A549 (cell line): ENCODE measurements at regions not wholly inside any gene's neighbourhood (a gene's known extent, or its start where the extent isn't known, plus 50 kb on each side); places are given as distances from the start of the nearest gene placed in this dataset.

Experiments used
- ATAC-seq, 2 experiments: fragments of 200-7000 bp in 1 of 2; fragments of >200 bp in 1 of 2; cut with Nextera tagmentation in 1 of 2; cut with Tn5 transposase in 1 of 2; 3 replicates each; pipeline versions ENCODE4 v1.8.0 to v1.9.1; 2018 to 2020; ENCODE audit warnings: mild to moderate bottlenecking in 1 of 2, moderate library complexity in 1 of 2
- CTCF ChIA-PET: fragments of 300-600 bp; sonication (Branson Sonifier 250); formaldehyde crosslinking; extraction: SDS; loops from one replicate; lab custom pipeline; 2021; ENCODE audit warnings: antibody characterized with exemption, inconsistent platforms; lab: Yijun Ruan, JAX
- POLR2A ChIA-PET: fragments of 350-600 bp; formaldehyde crosslinking; extraction: SDS; loops from one replicate; lab custom pipeline; 2021; ENCODE audit warnings: antibody characterized with exemption, inconsistent platforms; lab: Yijun Ruan, JAX
- DNase-seq, 2 experiments: peaks; one replicate each; pipeline versions ENCODE4 v3.0.0 to v3.0.0-alpha.2; 2011 to 2016; ENCODE audit warnings: low read depth in 1 of 2, low spot score in 1 of 2
- FAIRE-seq: peaks from 2 replicates; lab custom pipeline; 2011; peaks lifted over from hg19 to GRCh38; lab: Jason Lieb, UNC
- H3K27ac ChIP-seq, 2 experiments: fragments of >200 bp; sonication (Bioruptor Twin); formaldehyde crosslinking; 3 replicates each; pipeline ENCODE4 v1.5.1; 2016 to 2017
- H3K4me1 ChIP-seq: fragments of >200 bp; sonication (Bioruptor Twin); formaldehyde crosslinking; 3 replicates; pipeline ENCODE4 v1.6.1; 2016
- H3K4me2 ChIP-seq: fragments of >200 bp; sonication (Bioruptor Twin); formaldehyde crosslinking; 3 replicates; pipeline ENCODE4 v1.6.1; 2016
- H3K4me3 ChIP-seq: fragments of >200 bp; sonication (Bioruptor Twin); formaldehyde crosslinking; 3 replicates; pipeline ENCODE4 v1.5.1; 2016
- H3K9me3 ChIP-seq: fragments of >200 bp; sonication (Bioruptor Twin); formaldehyde crosslinking; 3 replicates; pipeline ENCODE4 v1.6.1; 2016
- CBX8 ChIP-seq: fragments of 200-600 bp; sonication (generic); IDR thresholded peaks from 2 replicates; pipeline ENCODE4 v1.6.1; 2016
- CHD2 ChIP-seq: fragments of 150-350 bp; IDR thresholded peaks from 2 replicates; pipeline ENCODE4 v1.6.1; 2014; ENCODE audit warnings: low read length; ENCODE audit not compliant: partially characterized antibody
- CHD4 ChIP-seq: fragments of 200-600 bp; sonication (generic); IDR thresholded peaks from 2 replicates; pipeline ENCODE4 v1.6.1; 2016; ENCODE audit warnings: antibody characterized with exemption, mild to moderate bottlenecking, borderline replicate concordance
- EP300 ChIP-seq, 2 experiments: fragments of >200 bp; sonication (Bioruptor Twin); formaldehyde crosslinking; IDR thresholded peaks; 2 replicates in 1 of 2; 3 replicates in 1 of 2; pipeline ENCODE4 v1.6.1; 2016 to 2017
- ESRRA ChIP-seq: fragments of 150-350 bp; IDR thresholded peaks from 2 replicates; pipeline ENCODE4 v1.6.1; 2014; ENCODE audit warnings: mild to moderate bottlenecking, low read length, borderline replicate concordance
- FOSL2 ChIP-seq, 2 experiments: fragments of 450-650 bp in 1 of 2; fragments of >200 bp in 1 of 2; sonication (Bioruptor Twin) in 1 of 2; formaldehyde crosslinking; IDR thresholded peaks; 2 replicates each; pipeline versions ENCODE4 v1.5.0 to v1.6.1; 2016 to 2020; ENCODE audit warnings: mild to moderate bottlenecking in 1 of 2, moderate library complexity in 1 of 2
- FOXS1 ChIP-seq: fragments of 250-450 bp; sonication (Bioruptor Pico); IDR thresholded peaks from 2 replicates; pipeline ENCODE4 v1.5.0; 2020; ENCODE audit warnings: mild to moderate bottlenecking, moderate library complexity
- GATA3 ChIP-seq: IDR thresholded peaks from 2 replicates; pipeline ENCODE4 v1.6.1; 2012; ENCODE audit warnings: borderline replicate concordance
- HOXB13 ChIP-seq: fragments of 250-450 bp; sonication (Bioruptor Pico); IDR thresholded peaks from 2 replicates; pipeline ENCODE4 v1.5.0; 2020; ENCODE audit warnings: low read depth, mild to moderate bottlenecking, moderate library complexity
- KDM1A ChIP-seq: fragments of 200-600 bp; sonication (generic); IDR thresholded peaks from 2 replicates; pipeline ENCODE4 v1.6.1; 2016; ENCODE audit warnings: low read depth, mild to moderate bottlenecking
- NFE2L2 ChIP-seq: fragments of 150-350 bp; conservative IDR thresholded peaks from 2 replicates; pipeline ENCODE4 v1.6.1; 2014; ENCODE audit warnings: low read length
- NR3C1 ChIP-seq: fragments of >200 bp; sonication (Bioruptor Twin); formaldehyde crosslinking; IDR thresholded peaks from 3 replicates; pipeline ENCODE4 v1.6.1; 2017
- POLR2A ChIP-seq: IDR thresholded peaks from 2 replicates; pipeline ENCODE4 v1.6.1; 2012; ENCODE audit warnings: mild to moderate bottlenecking, low read length
- POLR2AphosphoS2 ChIP-seq: conservative IDR thresholded peaks from 2 replicates; pipeline ENCODE4 v1.6.1; 2012; ENCODE audit warnings: low read length, improper control_type of control experiment, inconsistent platforms
- RCOR1 ChIP-seq: fragments of 150-350 bp; IDR thresholded peaks from 2 replicates; pipeline ENCODE4 v1.6.1; 2014; ENCODE audit warnings: antibody characterized with exemption, low read length, low read depth
- RFX5 ChIP-seq: fragments of 450-650 bp; IDR thresholded peaks from 2 replicates; pipeline ENCODE4 v1.7.1; 2014; ENCODE audit warnings: antibody characterized with exemption, mild to moderate bottlenecking, moderate library complexity
- SMC3 ChIP-seq: fragments of >200 bp; sonication (Bioruptor Twin); formaldehyde crosslinking; IDR thresholded peaks from 3 replicates; pipeline ENCODE4 v1.6.1; 2018; ENCODE audit warnings: inconsistent platforms
- SREBF2 ChIP-seq: fragments of 450-650 bp; IDR thresholded peaks from 2 replicates; pipeline ENCODE4 v1.6.1; 2014; ENCODE audit warnings: mild to moderate bottlenecking, moderate library complexity
- ZNF302 ChIP-seq: fragments of 250-450 bp; sonication (Bioruptor Pico); IDR thresholded peaks from 2 replicates; pipeline ENCODE4 v1.9.0; 2021; ENCODE audit warnings: inconsistent platforms, mild to moderate bottlenecking, moderate library complexity
- WGBS: methylation state at CpG from one replicate; pipeline ENCODE4 v1.1.6; 2017; ENCODE audit errors: missing lambda C conversion rate; 5-methylcytosine and 5-hydroxymethylcytosine counted together
- TF ChIP-seq, protein P1 (sequence below): IDR thresholded peaks from 2 replicates; pipeline ENCODE4 v1.6.1; 2012
- TF ChIP-seq, protein P2 (sequence below): IDR thresholded peaks from 2 replicates; pipeline ENCODE4 v1.6.1; 2012; ENCODE audit warnings: low read depth, borderline replicate concordance
- TF ChIP-seq, protein P3 (sequence below): fragments of 150-350 bp; IDR thresholded peaks from 2 replicates; pipeline ENCODE4 v1.6.1; 2014; ENCODE audit warnings: low read depth, mild to moderate bottlenecking, low read length
- TF ChIP-seq, protein P4 (sequence below): IDR thresholded peaks from 2 replicates; pipeline ENCODE4 v1.6.1; 2012
- TF ChIP-seq, protein P5 (sequence below): fragments of >200 bp; sonication (Bioruptor Twin); formaldehyde crosslinking; IDR thresholded peaks from 3 replicates; pipeline ENCODE4 v1.5.1; 2016
- TF ChIP-seq, protein P6 (sequence below): fragments of >200 bp; sonication (Bioruptor Twin); formaldehyde crosslinking; IDR thresholded peaks from 3 replicates; pipeline ENCODE4 v1.6.1; 2016

DNA sequence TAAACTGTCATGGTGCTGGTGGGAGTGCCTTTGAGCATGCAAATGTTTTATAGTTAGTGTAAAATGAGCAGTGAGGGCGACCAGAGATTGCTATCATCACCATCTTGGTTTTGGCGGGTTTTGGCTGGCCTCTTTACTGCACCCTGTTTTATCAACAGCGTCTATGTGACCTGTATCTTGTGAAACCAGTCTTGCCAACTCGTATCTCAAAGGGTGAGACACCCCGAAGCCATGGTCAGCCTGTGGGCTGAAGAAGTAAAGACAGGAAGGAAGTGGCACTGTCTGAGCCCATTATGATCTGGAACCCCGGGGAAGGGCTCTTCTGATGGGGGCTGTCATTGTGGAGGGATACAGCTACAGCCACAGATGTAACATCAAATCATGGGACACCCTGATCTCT, 81.5 kb upstream of the FAM216B start:
- no peak overlapping the region for H3K27ac ChIP-seq
- no peaks in the 10 kb centered on the region for H3K4me1 ChIP-seq
- TF ChIP-seq RFX5 (no peak), SMC3 (no peak), GATA3 (no peak), EP300 (IDR thresholded peaks at IDR 0.05) (no peak), POLR2AphosphoS2 (no peak), KDM1A (no peak), NR3C1 (no peak)
- TF ChIP-seq, protein P1, sequence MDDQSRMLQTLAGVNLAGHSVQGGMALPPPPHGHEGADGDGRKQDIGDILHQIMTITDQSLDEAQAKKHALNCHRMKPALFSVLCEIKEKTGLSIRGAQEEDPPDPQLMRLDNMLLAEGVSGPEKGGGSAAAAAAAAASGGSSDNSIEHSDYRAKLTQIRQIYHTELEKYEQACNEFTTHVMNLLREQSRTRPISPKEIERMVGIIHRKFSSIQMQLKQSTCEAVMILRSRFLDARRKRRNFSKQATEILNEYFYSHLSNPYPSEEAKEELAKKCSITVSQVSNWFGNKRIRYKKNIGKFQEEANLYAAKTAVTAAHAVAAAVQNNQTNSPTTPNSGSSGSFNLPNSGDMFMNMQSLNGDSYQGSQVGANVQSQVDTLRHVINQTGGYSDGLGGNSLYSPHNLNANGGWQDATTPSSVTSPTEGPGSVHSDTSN = no peak
- TF ChIP-seq, protein P2, sequence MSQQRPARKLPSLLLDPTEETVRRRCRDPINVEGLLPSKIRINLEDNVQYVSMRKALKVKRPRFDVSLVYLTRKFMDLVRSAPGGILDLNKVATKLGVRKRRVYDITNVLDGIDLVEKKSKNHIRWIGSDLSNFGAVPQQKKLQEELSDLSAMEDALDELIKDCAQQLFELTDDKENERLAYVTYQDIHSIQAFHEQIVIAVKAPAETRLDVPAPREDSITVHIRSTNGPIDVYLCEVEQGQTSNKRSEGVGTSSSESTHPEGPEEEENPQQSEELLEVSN = no peak
- H3K4me2 ChIP-seq = no peak overlapping the region
- ChIA-PET CTCF (no interaction called here), POLR2A (no interaction called here)
- no peak for FAIRE-seq
- WGBS = 2% methylated on average over 6 of the region's 6 CpGs
- no peaks in the 10 kb centered on the region for H3K9me3 ChIP-seq
- DNase-seq = no peak
- no peak overlapping the region for H3K4me3 ChIP-seq
- ATAC-seq = no peak

DNA sequence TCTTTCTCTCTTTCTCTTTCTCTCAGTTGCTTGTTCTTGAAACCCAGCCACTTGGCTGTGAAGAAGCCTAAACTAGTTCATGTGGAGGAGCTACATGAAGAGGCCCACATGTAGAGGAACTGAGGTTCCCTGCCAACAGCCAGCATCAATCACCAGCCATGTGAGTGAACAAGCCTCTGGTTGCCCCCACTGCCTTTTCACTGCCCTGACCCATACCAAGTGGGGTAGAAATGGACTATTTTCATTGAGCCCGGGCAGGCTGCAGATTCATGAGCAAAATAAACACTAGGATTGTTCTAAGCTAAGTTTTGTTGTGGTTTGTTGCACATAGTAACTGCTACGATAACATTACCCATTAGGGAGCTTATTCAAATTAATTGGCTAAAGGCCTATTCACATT, 78.7 kb upstream of the FAM216B start:
- Histone ChIP-seq H3K4me2 (no peak overlapping the region), H3K4me1 (no peaks in the 10 kb centered on the region), H3K9me3 (no peaks in the 10 kb centered on the region), H3K27ac (no peak overlapping the region), H3K4me3 (no peak overlapping the region)
- FAIRE-seq = no peak
- ATAC-seq = no peak
- no peak for DNase-seq
- ChIA-PET CTCF (no interaction called here), POLR2A (no interaction called here)
- TF ChIP-seq RCOR1 (no peak), NR3C1 (no peak), NFE2L2 (no peak), CHD2 (no peak), ZNF302 (CRISPR knock-in tag) (no peak), HOXB13 (CRISPR knock-in tag) (no peak)
- TF ChIP-seq, protein P3, sequence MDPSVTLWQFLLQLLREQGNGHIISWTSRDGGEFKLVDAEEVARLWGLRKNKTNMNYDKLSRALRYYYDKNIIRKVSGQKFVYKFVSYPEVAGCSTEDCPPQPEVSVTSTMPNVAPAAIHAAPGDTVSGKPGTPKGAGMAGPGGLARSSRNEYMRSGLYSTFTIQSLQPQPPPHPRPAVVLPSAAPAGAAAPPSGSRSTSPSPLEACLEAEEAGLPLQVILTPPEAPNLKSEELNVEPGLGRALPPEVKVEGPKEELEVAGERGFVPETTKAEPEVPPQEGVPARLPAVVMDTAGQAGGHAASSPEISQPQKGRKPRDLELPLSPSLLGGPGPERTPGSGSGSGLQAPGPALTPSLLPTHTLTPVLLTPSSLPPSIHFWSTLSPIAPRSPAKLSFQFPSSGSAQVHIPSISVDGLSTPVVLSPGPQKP = no peak
- TF ChIP-seq, protein P4, sequence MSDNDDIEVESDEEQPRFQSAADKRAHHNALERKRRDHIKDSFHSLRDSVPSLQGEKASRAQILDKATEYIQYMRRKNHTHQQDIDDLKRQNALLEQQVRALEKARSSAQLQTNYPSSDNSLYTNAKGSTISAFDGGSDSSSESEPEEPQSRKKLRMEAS = no peak
- 2% methylated on average over 2 of the region's 2 CpGs for WGBS

DNA sequence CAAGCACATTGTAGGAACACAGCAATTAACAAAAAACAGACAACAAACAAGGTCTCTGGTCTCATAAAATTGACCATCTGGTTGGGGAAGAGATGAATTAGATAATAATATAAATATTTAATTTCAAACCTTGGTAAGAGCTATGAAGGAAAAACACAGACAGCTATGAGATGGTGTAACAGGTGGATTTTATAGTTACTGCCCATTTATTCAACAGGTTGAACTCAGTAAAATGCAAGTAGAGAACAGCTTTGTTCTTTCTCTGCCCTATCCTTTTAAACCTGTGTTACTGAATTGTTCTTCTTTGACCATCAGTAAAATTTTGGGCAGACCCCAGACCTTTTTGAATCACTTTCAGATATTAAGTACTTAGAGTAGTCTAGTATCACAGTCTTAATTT, 77.6 kb upstream of the FAM216B start:
- H3K9me3 ChIP-seq = no peaks in the 10 kb centered on the region
- ChIA-PET CTCF (no interaction called here), POLR2A (no interaction called here)
- no peak overlapping the region for H3K27ac ChIP-seq
- H3K4me3 ChIP-seq = no peak overlapping the region
- no peak for FAIRE-seq
- TF ChIP-seq, protein P5, sequence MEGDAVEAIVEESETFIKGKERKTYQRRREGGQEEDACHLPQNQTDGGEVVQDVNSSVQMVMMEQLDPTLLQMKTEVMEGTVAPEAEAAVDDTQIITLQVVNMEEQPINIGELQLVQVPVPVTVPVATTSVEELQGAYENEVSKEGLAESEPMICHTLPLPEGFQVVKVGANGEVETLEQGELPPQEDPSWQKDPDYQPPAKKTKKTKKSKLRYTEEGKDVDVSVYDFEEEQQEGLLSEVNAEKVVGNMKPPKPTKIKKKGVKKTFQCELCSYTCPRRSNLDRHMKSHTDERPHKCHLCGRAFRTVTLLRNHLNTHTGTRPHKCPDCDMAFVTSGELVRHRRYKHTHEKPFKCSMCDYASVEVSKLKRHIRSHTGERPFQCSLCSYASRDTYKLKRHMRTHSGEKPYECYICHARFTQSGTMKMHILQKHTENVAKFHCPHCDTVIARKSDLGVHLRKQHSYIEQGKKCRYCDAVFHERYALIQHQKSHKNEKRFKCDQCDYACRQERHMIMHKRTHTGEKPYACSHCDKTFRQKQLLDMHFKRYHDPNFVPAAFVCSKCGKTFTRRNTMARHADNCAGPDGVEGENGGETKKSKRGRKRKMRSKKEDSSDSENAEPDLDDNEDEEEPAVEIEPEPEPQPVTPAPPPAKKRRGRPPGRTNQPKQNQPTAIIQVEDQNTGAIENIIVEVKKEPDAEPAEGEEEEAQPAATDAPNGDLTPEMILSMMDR = no peak
- TF ChIP-seq, protein P6, sequence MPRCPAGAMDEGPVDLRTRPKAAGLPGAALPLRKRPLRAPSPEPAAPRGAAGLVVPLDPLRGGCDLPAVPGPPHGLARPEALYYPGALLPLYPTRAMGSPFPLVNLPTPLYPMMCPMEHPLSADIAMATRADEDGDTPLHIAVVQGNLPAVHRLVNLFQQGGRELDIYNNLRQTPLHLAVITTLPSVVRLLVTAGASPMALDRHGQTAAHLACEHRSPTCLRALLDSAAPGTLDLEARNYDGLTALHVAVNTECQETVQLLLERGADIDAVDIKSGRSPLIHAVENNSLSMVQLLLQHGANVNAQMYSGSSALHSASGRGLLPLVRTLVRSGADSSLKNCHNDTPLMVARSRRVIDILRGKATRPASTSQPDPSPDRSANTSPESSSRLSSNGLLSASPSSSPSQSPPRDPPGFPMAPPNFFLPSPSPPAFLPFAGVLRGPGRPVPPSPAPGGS = no peak
- TF ChIP-seq FOXS1 (CRISPR knock-in tag) (no peak), SMC3 (no peak), SREBF2 (no peak), ESRRA (no peak), HOXB13 (CRISPR knock-in tag) (no peak), CHD4 (no peak), GATA3 (no peak), POLR2A (no peak), CBX8 (no peak), FOSL2 (IDR thresholded peaks at IDR 0.05) (no peak), FOSL2 (CRISPR knock-in tag; IDR thresholded peaks at IDR 0.05) (no peak)
- TF ChIP-seq, protein P4 = no peak
- TF ChIP-seq, protein P3 = no peak
- no peak overlapping the region for H3K4me2 ChIP-seq
- ATAC-seq = no peak
- no peak for DNase-seq
- no peaks in the 10 kb centered on the region for H3K4me1 ChIP-seq
